ENCODE measurements at regions not wholly inside any gene's neighbourhood (a gene's known extent, or its start where the extent isn't known, plus 50 kb on each side); places are given as distances from the start of the nearest gene placed in this dataset.

DNA sequence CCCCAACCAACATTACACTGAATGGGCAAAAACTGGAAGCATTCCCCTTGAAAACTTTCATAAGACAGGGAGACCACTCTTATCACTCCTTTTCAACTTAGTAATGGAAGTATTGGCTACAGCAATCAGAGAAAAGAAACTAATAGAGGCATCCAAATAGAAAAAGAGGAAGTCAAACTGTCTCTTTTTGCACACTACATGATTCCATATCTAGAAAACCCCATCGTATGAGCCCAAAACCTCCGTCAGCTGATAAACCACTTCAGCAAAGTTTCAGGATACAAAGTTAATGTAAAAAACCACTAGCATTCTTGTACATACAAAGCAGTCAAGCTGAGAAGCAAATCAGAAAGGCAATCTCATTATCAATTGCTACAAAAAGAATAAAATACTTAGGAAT is 580.4 kb upstream of the PTCHD4 start:
- no peaks in the 10 kb centered on the region for H4K20me1 ChIP-seq (ENCODE audit: insufficient read depth, low read length)
- no peaks in the 10 kb centered on the region for H3K36me3 ChIP-seq (replicated peaks in 1 of 2; ENCODE audit: control insufficient read depth in 1 of 2, insufficient read depth in 2 of 2, low read length in 2 of 2)
- no peaks in the 10 kb centered on the region for H3K79me2 ChIP-seq (ENCODE audit: insufficient read depth, low read length)
- in situ Hi-C loops (cut with HindIII; ENCODE audit: extremely low pct_ligation_motif_present, low pct_unique_long_range_greater_than_20kb): no loop called here
- H3K27me3 ChIP-seq (ENCODE audit: control insufficient read depth in 1 of 2, insufficient read depth in 2 of 2, low read length in 2 of 2): no peaks in the 10 kb centered on the region
- FAIRE-seq: no peak
- H3K27ac ChIP-seq (ENCODE audit: extremely low read length, insufficient read depth, low read length): no peak overlapping the region
- TF ChIP-seq MTF2 (CRISPR knock-in tag; IDR thresholded peaks at IDR 0.05; ENCODE audit: borderline replicate concordance): no peak
- TF ChIP-seq ZNF674 (CRISPR knock-in tag; IDR thresholded peaks at IDR 0.05; ENCODE audit: low read depth): no peak
- no peak for TF ChIP-seq ELF4 (CRISPR knock-in tag; IDR thresholded peaks at IDR 0.05; ENCODE audit: borderline replicate concordance)
- no peak for TF ChIP-seq ZNF569 (CRISPR knock-in tag; IDR thresholded peaks at IDR 0.05; ENCODE audit: borderline replicate concordance)
- TF ChIP-seq HIVEP1 (CRISPR knock-in tag; IDR thresholded peaks at IDR 0.05): no peak
- ChIA-PET CTCF (ENCODE audit: low intra/inter-chr PET ratio, low total read pairs) (no interaction called here), POLR2A (no interaction called here)
- peaks cover 84% of the 10 kb centered on the region for H3K9me3 ChIP-seq (ENCODE audit: low read length)
- no peak overlapping the region for H3K4me3 ChIP-seq (replicated peaks in 1 of 3; ENCODE audit: insufficient read depth in 1 of 3, low read depth in 2 of 3, low read length in 3 of 3)
- H2AFZ ChIP-seq (ENCODE audit: low read length): no peak overlapping the region
- H3K4me1 ChIP-seq (ENCODE audit: insufficient read depth, low read length): no peaks in the 10 kb centered on the region
- BruUV-seq (replicated peaks): no TSS peak
- intact Hi-C loops (cut with micrococcal nuclease; ENCODE audit: unreplicated experiment): no loop called here
- no peak for ATAC-seq
- DNase-seq (ENCODE audit: low spot score): no peak
- WGBS (ENCODE audit: low lambda C conversion rate): 3% methylated on average over 2 of the region's 2 CpGs
- H3K9ac ChIP-seq (ENCODE audit: insufficient read depth, low read depth, low read length): no peak overlapping the region
- no peak overlapping the region for H3K4me2 ChIP-seq (ENCODE audit: low read depth, low read length)

DNA sequence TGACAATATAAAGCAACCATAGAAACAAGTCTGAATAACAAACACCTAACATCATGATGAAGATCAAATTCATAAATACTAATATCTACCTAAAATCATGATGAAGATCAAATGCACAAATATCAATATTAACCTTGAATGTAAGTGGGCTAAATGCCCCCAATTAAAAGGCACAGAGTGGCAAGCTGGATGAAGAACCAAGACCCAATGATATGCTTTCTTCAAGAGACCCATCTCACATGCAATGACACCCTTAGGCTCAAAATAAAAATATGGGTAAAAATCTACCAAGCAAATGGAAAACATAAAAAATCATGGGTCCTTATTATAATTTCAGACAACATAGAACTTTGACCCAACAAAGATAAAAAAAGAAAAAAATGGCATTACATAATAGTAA is 578.5 kb upstream of the PTCHD4 start:
- no peaks in the 10 kb centered on the region for H4K20me1 ChIP-seq (ENCODE audit: insufficient read depth, low read length)
- H3K27ac ChIP-seq (ENCODE audit: extremely low read length, insufficient read depth, low read length): no peak overlapping the region
- no peak for DNase-seq (ENCODE audit: low spot score)
- CTCF ChIA-PET (ENCODE audit: low intra/inter-chr PET ratio, low total read pairs): no interaction called here
- no TSS peak for BruUV-seq (replicated peaks)
- H3K36me3 ChIP-seq (replicated peaks in 1 of 2; ENCODE audit: control insufficient read depth in 1 of 2, insufficient read depth in 2 of 2, low read length in 2 of 2): no peaks in the 10 kb centered on the region
- no peak overlapping the region for H3K4me3 ChIP-seq (replicated peaks in 1 of 3; ENCODE audit: insufficient read depth in 1 of 3, low read depth in 2 of 3, low read length in 3 of 3)
- no peaks in the 10 kb centered on the region for H3K4me1 ChIP-seq (ENCODE audit: insufficient read depth, low read length)
- ATAC-seq: no peak
- H3K9me3 ChIP-seq (ENCODE audit: low read length): peaks cover 75% of the 10 kb centered on the region
- H3K4me2 ChIP-seq (ENCODE audit: low read depth, low read length): no peak overlapping the region
- POLR2A ChIA-PET: no interaction called here
- no peaks in the 10 kb centered on the region for H3K27me3 ChIP-seq (ENCODE audit: control insufficient read depth in 1 of 2, insufficient read depth in 2 of 2, low read length in 2 of 2)
- intact Hi-C loops (cut with micrococcal nuclease; ENCODE audit: unreplicated experiment): no loop called here
- H3K79me2 ChIP-seq (ENCODE audit: insufficient read depth, low read length): no peaks in the 10 kb centered on the region
- TF ChIP-seq RBM39 (IDR thresholded peaks at IDR 0.05; ENCODE audit: low read depth, low read length, poor library complexity, severe bottlenecking): no peak
- TF ChIP-seq ZNF350 (CRISPR knock-in tag; IDR thresholded peaks at IDR 0.05; ENCODE audit: borderline replicate concordance, low read depth): no peak
- no peak for TF ChIP-seq NR2F6 (IDR thresholded peaks at IDR 0.05)
- TF ChIP-seq NR2F6 (CRISPR knock-in tag; IDR thresholded peaks at IDR 0.05): no peak
- no peak for TF ChIP-seq PCBP2 (optimal IDR thresholded peaks at IDR 0.05; ENCODE audit: low read depth, low read length, poor library complexity, severe bottlenecking)
- no peak for TF ChIP-seq FOXA3 (CRISPR knock-in tag; IDR thresholded peaks at IDR 0.05)
- TF ChIP-seq TCF7 (IDR thresholded peaks at IDR 0.05; ENCODE audit: low read depth): no peak
- TF ChIP-seq, protein P1, sequence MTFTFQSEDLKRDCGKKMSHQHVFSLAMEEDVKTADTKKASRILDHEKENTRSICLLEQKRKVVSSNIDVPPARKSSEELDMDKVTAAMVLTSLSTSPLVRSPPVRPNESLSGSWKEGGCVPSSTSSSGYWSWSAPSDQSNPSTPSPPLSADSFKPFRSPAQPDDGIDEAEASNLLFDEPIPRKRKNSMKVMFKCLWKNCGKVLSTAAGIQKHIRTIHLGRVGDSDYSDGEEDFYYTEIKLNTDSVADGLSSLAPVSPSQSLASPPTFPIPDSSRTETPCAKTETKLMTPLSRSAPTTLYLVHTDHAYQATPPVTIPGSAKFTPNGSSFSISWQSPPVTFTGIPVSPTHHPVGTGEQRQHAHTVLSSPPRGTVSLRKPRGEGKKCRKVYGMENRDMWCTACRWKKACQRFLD (CRISPR knock-in tag; IDR thresholded peaks at IDR 0.05; ENCODE audit: borderline replicate concordance): no peak
- TF ChIP-seq, protein P2, sequence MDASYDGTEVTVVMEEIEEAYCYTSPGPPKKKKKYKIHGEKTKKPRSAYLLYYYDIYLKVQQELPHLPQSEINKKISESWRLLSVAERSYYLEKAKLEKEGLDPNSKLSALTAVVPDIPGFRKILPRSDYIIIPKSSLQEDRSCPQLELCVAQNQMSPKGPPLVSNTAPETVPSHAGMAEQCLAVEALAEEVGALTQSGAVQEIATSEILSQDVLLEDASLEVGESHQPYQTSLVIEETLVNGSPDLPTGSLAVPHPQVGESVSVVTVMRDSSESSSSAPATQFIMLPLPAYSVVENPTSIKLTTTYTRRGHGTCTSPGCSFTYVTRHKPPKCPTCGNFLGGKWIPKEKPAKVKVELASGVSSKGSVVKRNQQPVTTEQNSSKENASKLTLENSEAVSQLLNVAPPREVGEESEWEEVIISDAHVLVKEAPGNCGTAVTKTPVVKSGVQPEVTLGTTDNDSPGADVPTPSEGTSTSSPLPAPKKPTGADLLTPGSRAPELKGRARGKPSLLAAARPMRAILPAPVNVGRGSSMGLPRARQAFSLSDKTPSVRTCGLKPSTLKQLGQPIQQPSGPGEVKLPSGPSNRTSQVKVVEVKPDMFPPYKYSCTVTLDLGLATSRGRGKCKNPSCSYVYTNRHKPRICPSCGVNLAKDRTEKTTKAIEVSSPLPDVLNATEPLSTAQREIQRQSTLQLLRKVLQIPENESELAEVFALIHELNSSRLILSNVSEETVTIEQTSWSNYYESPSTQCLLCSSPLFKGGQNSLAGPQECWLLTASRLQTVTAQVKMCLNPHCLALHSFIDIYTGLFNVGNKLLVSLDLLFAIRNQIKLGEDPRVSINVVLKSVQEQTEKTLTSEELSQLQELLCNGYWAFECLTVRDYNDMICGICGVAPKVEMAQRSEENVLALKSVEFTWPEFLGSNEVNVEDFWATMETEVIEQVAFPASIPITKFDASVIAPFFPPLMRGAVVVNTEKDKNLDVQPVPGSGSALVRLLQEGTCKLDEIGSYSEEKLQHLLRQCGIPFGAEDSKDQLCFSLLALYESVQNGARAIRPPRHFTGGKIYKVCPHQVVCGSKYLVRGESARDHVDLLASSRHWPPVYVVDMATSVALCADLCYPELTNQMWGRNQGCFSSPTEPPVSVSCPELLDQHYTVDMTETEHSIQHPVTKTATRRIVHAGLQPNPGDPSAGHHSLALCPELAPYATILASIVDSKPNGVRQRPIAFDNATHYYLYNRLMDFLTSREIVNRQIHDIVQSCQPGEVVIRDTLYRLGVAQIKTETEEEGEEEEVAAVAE (CRISPR knock-in tag; IDR thresholded peaks at IDR 0.05; ENCODE audit: borderline replicate concordance): no peak
- TF ChIP-seq ZNF234 (CRISPR knock-in tag; conservative IDR thresholded peaks at IDR 0.05): no peak
- in situ Hi-C loops (cut with HindIII; ENCODE audit: extremely low pct_ligation_motif_present, low pct_unique_long_range_greater_than_20kb): no loop called here
- H2AFZ ChIP-seq (ENCODE audit: low read length): no peak overlapping the region
- FAIRE-seq: no peak
- H3K9ac ChIP-seq (ENCODE audit: insufficient read depth, low read depth, low read length): no peak overlapping the region
